Transverse colon (tissue), 4 donors: ENCODE measurements at regions not wholly inside any gene's neighbourhood (a gene's known extent, or its start where the extent isn't known, plus 50 kb on each side); places are given as distances from the start of the nearest gene placed in this dataset.

Experiments
- DNase-seq: peaks from one replicate; pipeline ENCODE4 v3.0.0-alpha.2; 2019
- H3K27ac ChIP-seq, 4 donors: fragments of 200-600 bp; sonication (generic); 2 replicates each; pipeline ENCODE4 v1.5.1; 2016 to 2018; ENCODE audit warnings: inconsistent platforms in 4 of 4
- H3K27me3 ChIP-seq: fragments of 200-600 bp; sonication (generic); 2 replicates; pipeline ENCODE4 v1.5.1; 2017; ENCODE audit warnings: inconsistent platforms
- H3K36me3 ChIP-seq, 4 donors: fragments of 200-600 bp; sonication (generic); 2 replicates each; pipeline ENCODE4 v1.5.1; 2017 to 2019; ENCODE audit warnings: inconsistent platforms in 4 of 4
- H3K4me1 ChIP-seq, 4 donors: fragments of 200-600 bp; sonication (generic); 2 replicates each; pipeline ENCODE4 v1.5.1; 2017 to 2020; ENCODE audit warnings: inconsistent platforms in 4 of 4
- H3K4me3 ChIP-seq, 4 donors: fragments of 200-600 bp; sonication (generic); 1 replicate in 1 of 4; 2 replicates in 3 of 4; pipeline versions ENCODE4 v1.5.1 to v1.6.1; 2017 to 2019; ENCODE audit warnings: inconsistent platforms in 4 of 4
- H3K9me3 ChIP-seq, 2 donors: fragments of 200-600 bp; sonication (generic); 2 replicates each; pipeline ENCODE4 v1.5.1; 2017 to 2019; ENCODE audit warnings: inconsistent platforms in 2 of 2
- EP300 ChIP-seq: sonication (generic); formaldehyde crosslinking; IDR thresholded peaks from one replicate; pipeline ENCODE4 v1.6.1; 2017; ENCODE audit warnings: antibody characterized with exemption, low read depth
- POLR2A ChIP-seq: fragments of 450-650 bp; IDR thresholded peaks from one replicate; pipeline ENCODE4 v1.6.1; 2016; ENCODE audit warnings: antibody characterized with exemption, mild to moderate bottlenecking, moderate library complexity
- POLR2AphosphoS5 ChIP-seq, 3 donors: sonication (generic); formaldehyde crosslinking; IDR thresholded peaks; one replicate each; pipeline ENCODE4 v1.6.1; 2016; ENCODE audit warnings: antibody characterized with exemption in 3 of 3
- WGBS, 2 donors: methylation state at CpG; one replicate each; pipeline ENCODE4 v1.1.5; 2018; ENCODE audit warnings: low coverage in 1 of 2; 5-methylcytosine and 5-hydroxymethylcytosine counted together
- in situ Hi-C, 4 donors: fragments of 200-750 bp; cut with MboI; loops; one replicate each; pipeline versions ENCODE4 v1.15.0 to v1.15.1; 2017; ENCODE audit warnings: low sequenced_read_pairs in 3 of 4, low pct_ligation_motif_present in 1 of 4, low pct_unique_long_range_greater_than_20kb in 1 of 4
- intact Hi-C: fragments of 100-400 bp; cut with DNase I; formaldehyde crosslinking; loops from one replicate; pipeline ENCODE4 v1.15.1; 2023; ENCODE audit warnings: low total_unique reads
- TF ChIP-seq, protein P1 (sequence below), 5 experiments: fragments of 200-600 bp in 3 of 5; fragments of 450-650 bp in 2 of 5; sonication (generic) in 3 of 5; IDR thresholded peaks; 1 replicate in 2 of 5; 2 replicates in 3 of 5; pipeline ENCODE4 v1.5.1; 2016 to 2017; ENCODE audit warnings: antibody characterized with exemption in 5 of 5, inconsistent platforms in 3 of 5, mild to moderate bottlenecking in 2 of 5, moderate library complexity in 1 of 5

DNA sequence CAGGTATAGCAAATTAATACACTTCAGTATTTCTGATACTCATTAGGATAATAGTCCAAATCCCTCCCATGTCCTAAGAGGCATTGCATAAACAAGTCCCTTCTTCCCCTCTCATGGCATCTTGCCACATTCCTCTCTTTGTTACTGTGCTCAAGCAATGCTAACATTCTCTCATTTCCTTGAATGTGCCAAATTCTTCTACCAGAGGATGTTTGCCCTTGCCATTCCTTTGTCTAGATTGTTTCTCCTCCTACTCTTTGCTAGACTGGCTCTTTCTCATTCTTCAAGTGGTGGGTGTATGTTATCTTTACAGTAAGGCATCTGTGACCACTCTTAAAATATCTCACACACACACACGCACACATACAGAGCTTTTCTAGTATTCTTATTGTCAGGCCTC is 621.0 kb upstream of the CXADR start:
- no peak for DNase-seq
- intact Hi-C loops, result no loop called here
- Histone ChIP-seq H3K4me1 (no peaks in the 10 kb centered on the region), H3K36me3 (no peaks in the 10 kb centered on the region), H3K4me3 (no peak overlapping the region), H3K27ac (no peak overlapping the region), H3K9me3 (no peaks in the 10 kb centered on the region), H3K27me3 (no peaks in the 10 kb centered on the region)
- WGBS, 2 donors, result 79% methylated on average over 1 of the region's 1 CpG; no CpG with 5 or more reads in 1 of the 2 donors
- TF ChIP-seq POLR2A, result no peak
- TF ChIP-seq, protein P1, sequence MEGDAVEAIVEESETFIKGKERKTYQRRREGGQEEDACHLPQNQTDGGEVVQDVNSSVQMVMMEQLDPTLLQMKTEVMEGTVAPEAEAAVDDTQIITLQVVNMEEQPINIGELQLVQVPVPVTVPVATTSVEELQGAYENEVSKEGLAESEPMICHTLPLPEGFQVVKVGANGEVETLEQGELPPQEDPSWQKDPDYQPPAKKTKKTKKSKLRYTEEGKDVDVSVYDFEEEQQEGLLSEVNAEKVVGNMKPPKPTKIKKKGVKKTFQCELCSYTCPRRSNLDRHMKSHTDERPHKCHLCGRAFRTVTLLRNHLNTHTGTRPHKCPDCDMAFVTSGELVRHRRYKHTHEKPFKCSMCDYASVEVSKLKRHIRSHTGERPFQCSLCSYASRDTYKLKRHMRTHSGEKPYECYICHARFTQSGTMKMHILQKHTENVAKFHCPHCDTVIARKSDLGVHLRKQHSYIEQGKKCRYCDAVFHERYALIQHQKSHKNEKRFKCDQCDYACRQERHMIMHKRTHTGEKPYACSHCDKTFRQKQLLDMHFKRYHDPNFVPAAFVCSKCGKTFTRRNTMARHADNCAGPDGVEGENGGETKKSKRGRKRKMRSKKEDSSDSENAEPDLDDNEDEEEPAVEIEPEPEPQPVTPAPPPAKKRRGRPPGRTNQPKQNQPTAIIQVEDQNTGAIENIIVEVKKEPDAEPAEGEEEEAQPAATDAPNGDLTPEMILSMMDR (IDR thresholded peaks at IDR 0.05), result no peak
- TF ChIP-seq EP300, result no peak
- in situ Hi-C loops, result no loop called here

DNA sequence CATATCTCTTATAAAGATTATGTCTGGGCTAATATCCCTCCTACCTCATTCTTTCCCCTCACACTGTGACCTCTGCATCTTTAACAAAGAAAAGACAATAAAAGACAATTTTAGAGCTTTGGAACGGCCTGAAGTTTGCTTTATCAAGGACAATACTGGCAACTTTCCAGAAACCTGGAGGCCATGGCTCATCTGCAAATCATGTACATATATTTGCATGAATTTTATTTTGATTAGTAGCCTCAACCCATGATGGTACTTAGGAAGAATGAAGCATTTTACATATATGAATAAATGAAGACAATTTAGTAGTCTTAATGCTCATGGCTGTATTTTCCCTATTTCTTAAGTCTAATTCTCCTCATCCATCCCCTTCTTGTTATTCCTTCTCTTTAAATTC is 612.2 kb upstream of the CXADR start:
- 11 to 31% methylated on average over 1 of the region's 1 CpG for WGBS, 2 donors

DNA sequence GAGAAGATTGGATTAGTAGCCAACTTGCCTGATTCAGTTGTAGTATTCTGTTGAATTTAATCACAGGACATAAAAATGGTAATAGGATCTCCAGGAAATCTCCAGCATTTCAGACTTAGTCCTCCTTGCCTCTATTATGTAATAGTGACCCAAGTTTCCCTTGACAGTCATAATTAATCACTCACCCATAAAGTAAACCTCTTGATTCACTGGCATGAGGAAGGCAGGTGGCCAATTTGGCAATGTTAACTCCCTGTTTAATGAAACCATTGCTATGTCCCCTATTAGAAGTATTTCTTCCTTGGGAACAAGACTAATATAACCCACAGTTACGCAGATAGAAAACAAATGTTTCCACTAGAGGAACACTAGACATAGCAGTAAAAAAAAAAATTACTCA is 604.8 kb upstream of the CXADR start:
- intact Hi-C loops, result no loop called here
- 70 to 80% methylated on average over 1 of the region's 1 CpG for WGBS, 2 donors
- H3K36me3 ChIP-seq, result no peaks in the 10 kb centered on the region
- no peak overlapping the region for H3K27ac ChIP-seq
- no peak overlapping the region for H3K4me3 ChIP-seq
- no peaks in the 10 kb centered on the region for H3K27me3 ChIP-seq
- in situ Hi-C loops, result no loop called here
- no peaks in the 10 kb centered on the region for H3K4me1 ChIP-seq
- TF ChIP-seq EP300 (no peak), POLR2AphosphoS5 (IDR thresholded peaks at IDR 0.05) (peak in 2 of 3 donors; percentile 15 to 24)
- H3K9me3 ChIP-seq, result no peaks in the 10 kb centered on the region
- DNase-seq, result no peak

More for the DNA sequence above, 612.2 kb upstream of the CXADR start:
- H3K36me3 ChIP-seq, result no peaks in the 10 kb centered on the region
- H3K27me3 ChIP-seq, result no peaks in the 10 kb centered on the region
- no peaks in the 10 kb centered on the region for H3K9me3 ChIP-seq
- no peak for TF ChIP-seq EP300
- TF ChIP-seq, protein P1 (IDR thresholded peaks at IDR 0.05), result no peak
- TF ChIP-seq POLR2A, result no peak
- no peak for TF ChIP-seq POLR2AphosphoS5 (IDR thresholded peaks at IDR 0.05)
- no peak overlapping the region for H3K27ac ChIP-seq
- no peak overlapping the region for H3K4me3 ChIP-seq
- in situ Hi-C loops, result no loop called here
- no peaks in the 10 kb centered on the region for H3K4me1 ChIP-seq
- intact Hi-C loops, result no loop called here
- DNase-seq, result no peak

DNA sequence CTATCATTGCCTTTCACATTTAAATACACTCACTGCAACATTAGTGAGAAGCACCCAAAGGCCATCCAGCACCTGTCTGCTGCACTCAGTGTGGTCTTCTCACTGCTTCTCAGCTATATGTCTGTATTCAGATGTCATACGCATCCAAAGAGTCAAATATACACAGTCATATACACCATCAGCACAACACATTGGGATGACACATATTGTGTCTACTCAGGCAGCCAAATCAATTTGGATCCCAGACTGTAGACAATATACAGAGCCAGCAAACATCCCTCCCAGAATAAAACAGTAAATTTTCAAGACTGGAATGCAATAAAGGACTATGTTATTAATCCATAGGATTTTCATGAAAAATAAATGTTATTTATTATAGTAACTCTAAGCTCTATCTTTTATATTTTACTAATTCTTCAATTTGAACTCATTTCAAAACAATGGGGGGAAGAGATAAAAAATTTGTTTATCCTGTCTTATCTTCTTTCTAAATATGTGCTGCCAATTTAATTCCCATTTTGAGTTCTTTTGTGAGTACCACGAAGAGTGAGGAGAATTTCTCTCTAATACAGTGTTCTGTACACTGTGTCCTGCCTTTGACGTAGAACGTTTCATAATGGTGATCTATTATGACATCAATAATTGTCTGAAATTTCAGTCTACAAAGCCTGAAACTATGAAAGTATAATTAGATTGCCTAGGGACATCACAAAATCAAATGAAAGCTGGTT is 602.2 kb upstream of the CXADR start:
- no peak for DNase-seq
- TF ChIP-seq, protein P1 (IDR thresholded peaks at IDR 0.05), result no peak
- TF ChIP-seq EP300, result no peak
- no peak for TF ChIP-seq POLR2AphosphoS5 (IDR thresholded peaks at IDR 0.05)
- no peak for TF ChIP-seq POLR2A
- intact Hi-C loops (no loop called here), in situ Hi-C loops (no loop called here)
- H3K27ac ChIP-seq, result no peak overlapping the region
- no peak overlapping the region for H3K4me3 ChIP-seq
- WGBS, 2 donors, result 70 to 80% methylated on average over 4 of the region's 4 CpGs
- H3K27me3 ChIP-seq, result no peaks in the 10 kb centered on the region
- no peaks in the 10 kb centered on the region for H3K4me1 ChIP-seq
- H3K36me3 ChIP-seq, result no peaks in the 10 kb centered on the region
- H3K9me3 ChIP-seq, result no peaks in the 10 kb centered on the region

DNA sequence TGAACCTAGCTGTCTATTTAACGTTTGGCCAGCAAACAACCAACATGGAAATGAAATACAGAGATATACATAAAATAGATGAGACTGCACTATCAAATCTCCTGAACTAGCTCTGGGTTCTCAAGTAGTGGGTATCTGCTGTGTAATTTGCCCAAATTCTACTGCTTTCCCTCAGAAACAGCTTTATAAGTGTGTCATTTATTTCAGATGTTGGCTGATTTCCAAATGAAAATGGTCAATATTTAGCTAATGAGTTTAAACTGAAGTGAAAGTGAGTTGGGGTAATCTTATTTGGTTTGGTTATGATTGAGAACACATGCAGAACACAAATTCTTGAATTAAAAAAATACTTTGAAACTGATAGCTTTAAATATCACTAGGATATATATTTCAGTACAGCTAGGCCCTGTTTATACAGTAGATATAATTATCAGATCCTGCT is 601.7 kb upstream of the CXADR start:
- in situ Hi-C loops, result no loop called here
- WGBS, 2 donors, result 81 to 89% methylated on average over 1 of the region's 1 CpG
- H3K27ac ChIP-seq, result no peak overlapping the region

More for the DNA sequence above, 601.7 kb upstream of the CXADR start:
- Histone ChIP-seq H3K4me3 (no peak overlapping the region), H3K9me3 (no peaks in the 10 kb centered on the region), H3K4me1 (no peaks in the 10 kb centered on the region), H3K36me3 (no peaks in the 10 kb centered on the region), H3K27me3 (no peaks in the 10 kb centered on the region)
- TF ChIP-seq EP300 (no peak), POLR2AphosphoS5 (IDR thresholded peaks at IDR 0.05) (no peak), POLR2A (no peak)
- TF ChIP-seq, protein P1 (IDR thresholded peaks at IDR 0.05), result no peak
- no peak for DNase-seq
- intact Hi-C loops, result no loop called here
